ENCODE measurements at regions not wholly inside any gene's neighbourhood (a gene's known extent, or its start where the extent isn't known, plus 50 kb on each side); places are given as distances from the start of the nearest gene placed in this dataset.

DNA sequence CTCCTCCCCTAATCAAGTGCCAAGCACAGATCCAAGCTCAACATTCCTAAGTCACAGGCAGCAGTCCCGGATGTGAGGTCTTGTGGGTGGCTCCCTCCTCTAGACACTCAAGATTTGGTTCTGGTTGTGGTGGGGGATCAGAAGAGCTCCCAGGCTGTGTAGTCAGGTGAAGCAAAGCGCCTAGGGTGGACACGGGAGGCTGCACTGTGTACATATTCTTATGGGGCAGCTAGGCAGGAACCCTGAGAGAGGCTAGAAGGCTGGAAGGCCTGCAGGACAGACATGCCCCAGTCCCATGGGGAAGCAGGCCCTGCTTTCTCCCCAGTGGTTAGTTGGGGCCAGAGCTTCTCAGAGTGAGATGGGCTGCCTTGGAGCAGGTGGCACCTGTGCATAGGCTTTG lies 118.9 kb downstream of the DDX3Y start:
- DNase-seq (no peak), ATAC-seq (ENCODE audit: poor library complexity) (no peak)
- Histone ChIP-seq H3K36me3 (ENCODE audit: insufficient read depth, low read length) (no peaks in the 10 kb centered on the region), H3K27me3 (ENCODE audit: control insufficient read depth in 1 of 2, insufficient read depth in 2 of 2, low read length in 2 of 2) (no peaks in the 10 kb centered on the region), H3K27ac (ENCODE audit: low read depth in 1 of 2, low read length in 2 of 2) (no peak overlapping the region), H3K4me3 (ENCODE audit: low read length) (no peak overlapping the region), H3K4me1 (ENCODE audit: insufficient read depth, low read length) (no peaks in the 10 kb centered on the region), H3K9me3 (ENCODE audit: control insufficient read depth in 1 of 2, insufficient read depth in 1 of 2, low read length in 2 of 2) (no peaks in the 10 kb centered on the region)
- CTCF ChIA-PET, result no interaction called here
- TF ChIP-seq, protein P1, sequence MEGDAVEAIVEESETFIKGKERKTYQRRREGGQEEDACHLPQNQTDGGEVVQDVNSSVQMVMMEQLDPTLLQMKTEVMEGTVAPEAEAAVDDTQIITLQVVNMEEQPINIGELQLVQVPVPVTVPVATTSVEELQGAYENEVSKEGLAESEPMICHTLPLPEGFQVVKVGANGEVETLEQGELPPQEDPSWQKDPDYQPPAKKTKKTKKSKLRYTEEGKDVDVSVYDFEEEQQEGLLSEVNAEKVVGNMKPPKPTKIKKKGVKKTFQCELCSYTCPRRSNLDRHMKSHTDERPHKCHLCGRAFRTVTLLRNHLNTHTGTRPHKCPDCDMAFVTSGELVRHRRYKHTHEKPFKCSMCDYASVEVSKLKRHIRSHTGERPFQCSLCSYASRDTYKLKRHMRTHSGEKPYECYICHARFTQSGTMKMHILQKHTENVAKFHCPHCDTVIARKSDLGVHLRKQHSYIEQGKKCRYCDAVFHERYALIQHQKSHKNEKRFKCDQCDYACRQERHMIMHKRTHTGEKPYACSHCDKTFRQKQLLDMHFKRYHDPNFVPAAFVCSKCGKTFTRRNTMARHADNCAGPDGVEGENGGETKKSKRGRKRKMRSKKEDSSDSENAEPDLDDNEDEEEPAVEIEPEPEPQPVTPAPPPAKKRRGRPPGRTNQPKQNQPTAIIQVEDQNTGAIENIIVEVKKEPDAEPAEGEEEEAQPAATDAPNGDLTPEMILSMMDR (IDR thresholded peaks at IDR 0.05), result no peak
- intact Hi-C loops (cut with DNase I, micrococcal nuclease), result no loop called here
- Mint-ChIP-seq H3K27me3 (no peaks in the 10 kb centered on the region), H3K4me3 (no peak overlapping the region), H3K9me3 (no peaks in the 10 kb centered on the region), H3K4me1 (ENCODE audit: low read depth) (peaks cover 11% of the 10 kb centered on the region), H3K36me3 (ENCODE audit: low read depth) (no peaks in the 10 kb centered on the region), H3K27ac (no peak overlapping the region)
- POLR2A ChIA-PET, result no interaction called here

DNA sequence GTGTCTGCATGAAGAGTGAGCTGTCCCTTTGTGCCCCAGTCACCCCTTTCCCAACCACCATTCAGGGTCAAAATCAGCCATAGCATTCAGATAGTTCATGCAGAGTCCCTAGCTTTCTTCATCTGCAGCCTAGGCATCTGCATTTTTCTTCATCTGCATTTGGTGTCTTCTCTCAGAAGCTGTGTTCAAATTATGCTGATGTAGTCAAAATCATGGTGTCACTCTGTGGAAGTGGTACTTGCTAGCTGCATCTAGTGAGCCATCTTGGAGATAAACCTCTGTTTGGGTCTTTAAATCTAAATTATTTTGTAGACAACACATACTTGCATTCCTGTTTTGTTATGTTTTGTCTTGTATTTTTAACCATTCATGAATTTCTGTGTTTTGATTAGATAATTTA lies 119.8 kb downstream of the DDX3Y start:
- no peak for DNase-seq
- intact Hi-C loops (cut with DNase I, micrococcal nuclease), result no loop called here
- TF ChIP-seq, protein P1 (IDR thresholded peaks at IDR 0.05), result no peak

DNA sequence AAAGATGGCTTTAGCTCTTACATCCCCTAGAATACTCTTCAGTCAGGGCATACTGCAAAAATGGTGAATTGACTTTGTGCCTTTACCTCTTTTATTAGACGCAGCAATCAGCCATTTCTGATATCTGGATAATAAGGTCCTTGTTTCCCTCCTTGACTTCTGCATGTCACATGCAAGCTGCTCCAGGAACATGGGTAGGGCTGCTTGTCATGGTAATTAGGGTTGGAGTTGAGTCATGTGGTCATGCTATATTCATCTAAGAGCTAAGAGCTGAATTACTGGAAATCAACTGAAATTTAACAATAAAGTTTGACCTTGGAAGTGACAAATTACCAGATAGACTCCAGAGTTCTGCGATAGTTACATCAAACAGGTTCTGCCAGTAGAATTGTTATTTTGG lies 122.2 kb downstream of the DDX3Y start:
- intact Hi-C loops (cut with DNase I, micrococcal nuclease), result no loop called here
- ChIA-PET CTCF (no interaction called here), POLR2A (no interaction called here)
- H3K27ac Mint-ChIP-seq, result no peak overlapping the region
- H3K36me3 ChIP-seq (ENCODE audit: insufficient read depth, low read length), result no peaks in the 10 kb centered on the region
- no peaks in the 10 kb centered on the region for H3K4me1 Mint-ChIP-seq (ENCODE audit: low read depth)
- no peak overlapping the region for H3K27ac ChIP-seq (ENCODE audit: low read depth in 1 of 2, low read length in 2 of 2)
- no peak for ATAC-seq (ENCODE audit: poor library complexity)
- H3K4me1 ChIP-seq (ENCODE audit: insufficient read depth, low read length), result no peaks in the 10 kb centered on the region
- no peak for DNase-seq
- no peak overlapping the region for H3K4me3 ChIP-seq (ENCODE audit: low read length)
- H3K4me3 Mint-ChIP-seq, result no peak overlapping the region
- no peaks in the 10 kb centered on the region for H3K27me3 ChIP-seq (ENCODE audit: control insufficient read depth in 1 of 2, insufficient read depth in 2 of 2, low read length in 2 of 2)
- H3K36me3 Mint-ChIP-seq (ENCODE audit: low read depth), result no peaks in the 10 kb centered on the region
- TF ChIP-seq, protein P1 (IDR thresholded peaks at IDR 0.05), result no peak
- no peaks in the 10 kb centered on the region for H3K27me3 Mint-ChIP-seq
- no peaks in the 10 kb centered on the region for H3K9me3 ChIP-seq (ENCODE audit: control insufficient read depth in 1 of 2, insufficient read depth in 1 of 2, low read length in 2 of 2)
- no peaks in the 10 kb centered on the region for H3K9me3 Mint-ChIP-seq

More for the DNA sequence above, 119.8 kb downstream of the DDX3Y start:
- H3K27me3 Mint-ChIP-seq, result no peaks in the 10 kb centered on the region
- ATAC-seq (ENCODE audit: poor library complexity), result no peak
- H3K36me3 Mint-ChIP-seq (ENCODE audit: low read depth), result no peaks in the 10 kb centered on the region
- H3K9me3 Mint-ChIP-seq, result no peaks in the 10 kb centered on the region
- Histone ChIP-seq H3K4me1 (ENCODE audit: insufficient read depth, low read length) (no peaks in the 10 kb centered on the region), H3K27ac (ENCODE audit: low read depth in 1 of 2, low read length in 2 of 2) (no peak overlapping the region), H3K36me3 (ENCODE audit: insufficient read depth, low read length) (no peaks in the 10 kb centered on the region), H3K9me3 (ENCODE audit: control insufficient read depth in 1 of 2, insufficient read depth in 1 of 2, low read length in 2 of 2) (no peaks in the 10 kb centered on the region), H3K27me3 (ENCODE audit: control insufficient read depth in 1 of 2, insufficient read depth in 2 of 2, low read length in 2 of 2) (no peaks in the 10 kb centered on the region), H3K4me3 (ENCODE audit: low read length) (no peak overlapping the region)
- H3K27ac Mint-ChIP-seq, result no peak overlapping the region
- no peak overlapping the region for H3K4me3 Mint-ChIP-seq
- CTCF ChIA-PET, result no interaction called here
- POLR2A ChIA-PET, result no interaction called here
- peaks cover 11% of the 10 kb centered on the region for H3K4me1 Mint-ChIP-seq (ENCODE audit: low read depth)

Data from CD4-positive, alpha-beta T cell (primary cell).